AG09309 (cell line): ENCODE measurements at regions not wholly inside any gene's neighbourhood (a gene's known extent, or its start where the extent isn't known, plus 50 kb on each side); places are given as distances from the start of the nearest gene placed in this dataset.
A peak's percentile ranks its signal among the peaks of the same experiment; 100 is the strongest.

Experiments
- DNase-seq: peaks from one replicate; pipeline ENCODE4 v3.0.0-alpha.2; 2010; ENCODE audit warnings: low read depth
- H3K4me3 ChIP-seq: 2 replicates; pipeline ENCODE4 v1.5.1; 2011; ENCODE audit warnings: mild to moderate bottlenecking, low read depth, low read length, moderate library complexity; ENCODE audit not compliant: control insufficient read depth
- TF ChIP-seq, protein P1 (sequence below): IDR thresholded peaks from 2 replicates; pipeline ENCODE4 v1.5.1; 2011; ENCODE audit warnings: mild to moderate bottlenecking, low read depth, low read length, inconsistent platforms; ENCODE audit not compliant: insufficient read depth, control insufficient read depth; ENCODE audit errors: missing control alignments

DNA sequence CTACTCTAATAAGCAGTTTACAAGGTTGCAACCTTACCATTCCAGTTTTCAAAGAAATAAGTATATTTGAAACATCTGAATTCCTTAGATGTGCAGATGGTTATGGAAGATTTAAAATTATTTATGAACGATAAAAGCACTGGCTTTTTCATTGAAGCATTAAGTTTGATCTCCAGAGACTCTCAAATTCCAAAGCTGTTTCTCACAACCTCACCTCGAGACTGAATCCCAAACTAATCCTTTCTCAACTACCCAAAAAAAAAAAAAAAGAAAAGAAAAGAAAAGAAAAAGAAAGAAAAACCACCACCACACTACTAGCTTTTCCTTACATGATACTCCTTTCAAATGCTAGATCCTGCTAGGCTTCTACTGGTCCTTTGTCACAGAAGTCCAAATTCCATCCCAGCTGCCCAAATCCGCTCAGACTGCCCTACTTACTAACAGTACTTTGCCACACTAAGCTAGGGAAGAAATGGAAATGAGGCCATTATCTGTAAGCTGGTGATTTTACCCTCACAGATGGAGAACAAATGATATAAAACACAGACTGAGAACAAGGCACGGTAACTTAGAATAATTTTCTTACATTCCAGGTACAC, 100.6 kb upstream of the CDK1 start:
- TF ChIP-seq, protein P1, sequence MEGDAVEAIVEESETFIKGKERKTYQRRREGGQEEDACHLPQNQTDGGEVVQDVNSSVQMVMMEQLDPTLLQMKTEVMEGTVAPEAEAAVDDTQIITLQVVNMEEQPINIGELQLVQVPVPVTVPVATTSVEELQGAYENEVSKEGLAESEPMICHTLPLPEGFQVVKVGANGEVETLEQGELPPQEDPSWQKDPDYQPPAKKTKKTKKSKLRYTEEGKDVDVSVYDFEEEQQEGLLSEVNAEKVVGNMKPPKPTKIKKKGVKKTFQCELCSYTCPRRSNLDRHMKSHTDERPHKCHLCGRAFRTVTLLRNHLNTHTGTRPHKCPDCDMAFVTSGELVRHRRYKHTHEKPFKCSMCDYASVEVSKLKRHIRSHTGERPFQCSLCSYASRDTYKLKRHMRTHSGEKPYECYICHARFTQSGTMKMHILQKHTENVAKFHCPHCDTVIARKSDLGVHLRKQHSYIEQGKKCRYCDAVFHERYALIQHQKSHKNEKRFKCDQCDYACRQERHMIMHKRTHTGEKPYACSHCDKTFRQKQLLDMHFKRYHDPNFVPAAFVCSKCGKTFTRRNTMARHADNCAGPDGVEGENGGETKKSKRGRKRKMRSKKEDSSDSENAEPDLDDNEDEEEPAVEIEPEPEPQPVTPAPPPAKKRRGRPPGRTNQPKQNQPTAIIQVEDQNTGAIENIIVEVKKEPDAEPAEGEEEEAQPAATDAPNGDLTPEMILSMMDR: no peak
- DNase-seq: no peak
- H3K4me3 ChIP-seq: no peak overlapping the region

DNA sequence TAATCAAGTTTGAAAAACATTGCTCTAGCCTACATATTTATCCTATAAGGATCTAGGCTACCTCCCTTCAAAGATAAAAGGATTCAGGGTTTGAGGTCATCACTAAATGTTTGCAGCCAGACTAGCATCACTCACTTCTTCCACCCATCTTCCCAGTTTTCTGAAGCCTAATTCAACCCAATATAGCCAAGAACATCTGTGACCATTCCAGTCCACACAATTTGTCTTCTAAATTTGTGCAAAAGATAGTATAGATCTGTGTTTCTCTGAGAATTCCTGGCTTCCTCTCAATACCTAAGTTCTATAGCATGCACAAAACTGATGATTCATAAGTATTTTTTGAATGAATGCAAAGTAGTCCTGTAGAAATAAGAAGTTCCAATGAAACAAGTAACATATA, 103.0 kb upstream of the CDK1 start:
- DNase-seq: no peak
- no peak overlapping the region for H3K4me3 ChIP-seq
- TF ChIP-seq, protein P1: no peak

DNA sequence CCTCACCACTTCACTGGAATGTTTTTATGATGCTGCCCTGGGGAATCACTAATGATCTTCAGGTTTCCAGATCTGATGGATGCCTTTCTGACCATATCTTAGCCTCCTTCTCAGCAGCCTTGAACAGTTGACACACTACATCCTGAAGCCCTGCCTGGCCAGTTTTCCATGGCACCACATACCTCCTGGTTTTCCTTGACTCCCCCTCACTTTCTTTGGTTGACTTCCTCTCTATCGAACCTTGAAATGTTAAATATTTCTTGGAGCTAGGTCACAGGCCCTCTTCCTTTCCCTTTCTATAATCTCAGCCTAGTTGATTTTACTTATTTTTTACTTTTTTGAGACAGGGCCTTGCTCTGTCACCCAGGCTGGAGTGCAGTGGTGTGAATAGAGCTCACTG, 108.8 kb upstream of the CDK1 start:
- no peak for DNase-seq
- H3K4me3 ChIP-seq: no peak overlapping the region
- TF ChIP-seq, protein P1: no peak

DNA sequence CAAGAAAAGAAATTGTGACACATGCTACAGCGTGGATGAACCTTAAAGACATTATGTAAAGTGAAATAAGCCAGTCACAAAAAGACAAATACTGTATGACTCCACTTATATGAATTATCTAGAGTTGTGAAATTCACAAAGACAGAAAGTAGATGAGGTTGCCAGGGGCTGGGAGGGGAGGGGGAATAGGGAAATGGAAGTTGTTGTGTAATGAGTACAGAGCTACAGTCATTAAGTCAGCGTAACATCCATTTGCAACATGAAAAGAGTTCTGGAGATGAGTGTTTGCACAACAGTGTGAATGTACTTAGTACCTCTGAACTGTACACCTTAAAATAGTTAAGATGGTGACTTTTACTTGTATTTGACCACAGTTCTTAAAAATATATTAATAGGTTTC, 112.1 kb upstream of the CDK1 start:
- TF ChIP-seq, protein P1: no peak
- peak; percentile 10 for DNase-seq
- H3K4me3 ChIP-seq: no peak overlapping the region

DNA sequence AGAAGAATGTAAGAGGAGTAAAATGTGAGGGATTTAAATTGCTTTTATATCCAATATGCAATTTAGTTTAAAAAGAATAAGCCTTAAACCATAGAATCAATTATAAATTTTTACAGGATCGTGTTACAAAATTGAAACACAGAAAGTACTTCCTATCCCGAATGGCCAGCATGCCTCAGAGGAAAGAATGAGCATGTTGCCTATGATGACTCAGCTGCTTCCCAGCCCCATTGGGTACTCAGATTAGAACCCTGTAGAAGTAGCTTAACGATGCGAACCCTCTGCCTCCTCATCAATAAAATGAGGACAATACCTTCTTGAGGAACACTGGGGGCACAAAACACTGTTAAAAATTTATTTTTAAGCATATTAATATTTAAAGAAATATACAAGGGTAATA, 113.4 kb upstream of the CDK1 start:
- TF ChIP-seq, protein P1: no peak
- DNase-seq: no peak
- H3K4me3 ChIP-seq: no peak overlapping the region

DNA sequence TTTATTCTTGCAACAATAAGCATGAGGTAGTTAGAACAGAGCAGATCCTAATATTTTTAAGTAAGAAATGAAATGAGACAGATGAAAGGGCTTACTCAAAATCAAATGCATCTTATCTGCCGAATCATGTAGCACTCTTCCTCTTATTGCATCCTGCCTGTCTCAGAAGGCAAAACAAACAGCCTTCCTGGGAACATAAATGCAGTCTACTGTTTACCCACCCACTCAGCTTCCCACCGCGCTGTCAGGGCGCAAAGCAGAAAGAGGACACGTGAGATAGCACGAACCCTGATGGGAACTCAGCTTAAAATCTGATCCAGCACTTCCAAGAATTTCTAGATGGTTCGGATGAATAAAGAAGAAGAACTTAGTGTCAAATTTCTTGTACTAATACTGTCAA, 114.4 kb upstream of the CDK1 start:
- TF ChIP-seq, protein P1: no peak
- no peak for DNase-seq

DNA sequence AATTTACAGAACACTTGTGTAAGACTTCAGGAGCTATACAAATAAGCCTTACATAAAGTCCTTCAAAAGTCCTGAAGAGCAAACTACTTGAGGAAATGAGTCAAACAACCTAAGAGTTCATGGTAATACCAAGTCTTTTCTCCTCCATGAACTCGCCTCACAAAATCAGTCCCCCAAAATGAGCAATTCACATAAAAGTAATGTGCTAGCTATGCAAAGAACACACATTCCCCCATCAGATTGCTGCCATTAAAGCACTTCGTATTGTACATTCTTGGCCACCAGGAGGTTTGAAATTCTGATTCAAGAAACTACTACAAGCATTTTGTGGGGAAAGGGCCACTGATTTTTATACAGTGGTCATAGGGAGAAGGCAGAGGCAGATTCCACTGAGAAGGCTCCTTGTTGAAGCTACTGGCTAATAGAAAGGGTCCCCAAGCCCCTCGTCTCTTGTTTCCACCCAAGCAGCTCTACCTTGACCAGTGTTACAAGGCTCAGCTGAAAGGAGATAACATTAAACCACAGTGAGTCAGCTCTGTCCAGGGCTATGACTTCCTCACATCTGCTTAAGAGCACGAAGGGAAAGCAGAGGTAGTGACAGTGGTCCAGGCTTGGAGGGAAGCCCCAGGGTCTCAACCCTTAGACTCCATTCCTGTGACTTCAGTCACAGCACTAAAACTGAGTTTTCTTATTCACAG, 115.2 kb upstream of the CDK1 start:
- TF ChIP-seq, protein P1: peak; percentile 9
- H3K4me3 ChIP-seq: no peak overlapping the region
- no peak for DNase-seq

More for the DNA sequence above, 114.4 kb upstream of the CDK1 start:
- H3K4me3 ChIP-seq: no peak overlapping the region
